SK-MEL-5 (cell line): ENCODE measurements at regions not wholly inside any gene's neighbourhood (a gene's known extent, or its start where the extent isn't known, plus 50 kb on each side); places are given as distances from the start of the nearest gene placed in this dataset.

Source experiments
- DNase-seq: peaks from one replicate; pipeline ENCODE4 v3.0.0-alpha.2; 2016; ENCODE audit warnings: low read depth, low spot score
- in situ Hi-C: cut with HindIII; loops from 2 replicates; pipeline ENCODE4 v1.10.0; 2016; ENCODE audit warnings: low sequenced_read_pairs, high pct_unique_total_duplicates, low pct_unique_long_range_greater_than_20kb

- in situ Hi-C loops, result no loop called here
- DNase-seq, result no peak
Observed at GRCh38 chr15:70178335-70179084, 80.8 kb upstream of the TLE3 start.

GRCh38 chr15:70172566-70173225, 75.0 kb upstream of the TLE3 start:
- no peak for DNase-seq

GRCh38 chr15:70172124-70172523, 74.4 kb upstream of the TLE3 start:
- no peak for DNase-seq
- in situ Hi-C loops, result no loop called here

More at GRCh38 chr15:70172566-70173225, 75.0 kb upstream of the TLE3 start:
- in situ Hi-C loops, result no loop called here

GRCh38 chr15:70171256-70171886, 73.7 kb upstream of the TLE3 start:
- no peak for DNase-seq
- in situ Hi-C loops, result no loop called here

GRCh38 chr15:70170096-70170699, 72.5 kb upstream of the TLE3 start:
- no peak for DNase-seq
- in situ Hi-C loops, result no loop called here

GRCh38 chr15:70169147-70169546, 71.4 kb upstream of the TLE3 start:
- in situ Hi-C loops, result no loop called here

GRCh38 chr15:70167155-70167554, 69.4 kb upstream of the TLE3 start:
- no peak for DNase-seq
- in situ Hi-C loops, result no loop called here

More at GRCh38 chr15:70169147-70169546, 71.4 kb upstream of the TLE3 start:
- no peak for DNase-seq

GRCh38 chr15:70166506-70167087, 68.9 kb upstream of the TLE3 start:
- in situ Hi-C loops, result no loop called here
- no peak for DNase-seq

GRCh38 chr15:70165716-70166284, 68.1 kb upstream of the TLE3 start:
- in situ Hi-C loops, result no loop called here

GRCh38 chr15:70164910-70165715, 67.4 kb upstream of the TLE3 start:
- in situ Hi-C loops, result no loop called here
- peak; percentile 6 for DNase-seq

More at GRCh38 chr15:70165716-70166284, 68.1 kb upstream of the TLE3 start:
- DNase-seq, result no peak

- in situ Hi-C loops, result no loop called here
- DNase-seq, result no peak
Observed at GRCh38 chr15:70164156-70164900, 66.6 kb upstream of the TLE3 start.

- no peak for DNase-seq
- in situ Hi-C loops, result no loop called here
Observed at GRCh38 chr15:70160803-70161565, 63.3 kb upstream of the TLE3 start.

- peak; percentile 26 for DNase-seq
- in situ Hi-C loops, result no loop called here
Observed at GRCh38 chr15:70160267-70160666, 62.5 kb upstream of the TLE3 start.

- DNase-seq, result no peak
- in situ Hi-C loops, result no loop called here
Observed at GRCh38 chr15:70159713-70160009, 61.9 kb upstream of the TLE3 start.

- no peak for DNase-seq
- in situ Hi-C loops, result no loop called here
Observed at GRCh38 chr15:70159001-70159712, 61.4 kb upstream of the TLE3 start.
